Peyer's patch (tissue), 4 donors: ENCODE measurements at regions not wholly inside any gene's neighbourhood (a gene's known extent, or its start where the extent isn't known, plus 50 kb on each side); places are given as distances from the start of the nearest gene placed in this dataset.

ENCODE experiments used
- DNase-seq, 3 donors: peaks; one replicate each; pipeline ENCODE4 v3.0.0-alpha.2; 2017 to 2019
- H3K27ac ChIP-seq, 4 donors: fragments of 200-600 bp; sonication (generic); one replicate each; pipeline ENCODE4 v1.5.1; 2016 to 2019
- H3K27me3 ChIP-seq, 2 donors: fragments of 200-600 bp; sonication (generic); one replicate each; pipeline ENCODE4 v1.5.1; 2019
- H3K36me3 ChIP-seq, 3 donors: fragments of 200-600 bp; sonication (generic); one replicate each; pipeline ENCODE4 v1.5.1; 2016 to 2019
- H3K4me1 ChIP-seq, 4 donors: fragments of 200-600 bp; sonication (generic); one replicate each; pipeline ENCODE4 v1.5.1; 2016 to 2019
- H3K4me3 ChIP-seq, 4 donors: fragments of 200-600 bp; sonication (generic); 1 replicate in 3 of 4; 2 replicates in 1 of 4; pipeline ENCODE4 v1.5.1; 2016 to 2019; ENCODE audit warnings: mild to moderate bottlenecking in 1 of 4
- H3K9me3 ChIP-seq, 4 donors: fragments of 200-600 bp; sonication (generic); one replicate each; pipeline ENCODE4 v1.5.1; 2016 to 2019; ENCODE audit warnings: mild to moderate bottlenecking in 1 of 4
- POLR2A ChIP-seq, 2 donors: fragments of 450-650 bp; IDR thresholded peaks; one replicate each; pipeline ENCODE4 v1.5.1; 2017; ENCODE audit warnings: antibody characterized with exemption in 2 of 2, mild to moderate bottlenecking in 2 of 2, moderate library complexity in 2 of 2
- TF ChIP-seq, protein P1 (sequence below), 6 experiments: fragments of 450-650 bp in 4 of 6; fragments of 200-600 bp in 2 of 6; sonication (generic) in 1 of 6; IDR thresholded peaks; one replicate each; pipeline ENCODE4 v1.5.1; 2017 to 2019; ENCODE audit warnings: antibody characterized with exemption in 6 of 6, mild to moderate bottlenecking in 3 of 6, moderate library complexity in 1 of 6

DNA sequence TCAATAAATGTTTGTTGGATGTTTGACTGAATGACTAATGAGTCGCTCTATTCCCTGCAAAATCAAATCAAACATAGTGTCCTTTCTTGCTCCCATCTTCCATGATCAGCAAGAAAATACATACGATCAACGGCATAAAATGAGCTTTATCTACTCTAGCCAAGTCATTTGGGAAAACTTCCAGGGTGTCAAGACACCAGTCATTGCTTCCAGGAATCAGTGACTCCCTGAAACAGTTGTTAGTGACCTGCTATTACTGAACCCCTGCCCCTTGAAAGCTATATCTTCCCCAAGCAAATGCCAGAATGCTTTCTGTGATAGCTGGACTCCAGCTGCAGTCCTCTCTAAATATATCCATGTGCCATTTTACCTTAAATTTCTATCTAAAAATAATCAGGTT lies 169.5 kb upstream of the SSTR1 start:
- no peak overlapping the region for H3K27ac ChIP-seq
- no peak for DNase-seq
- no peaks in the 10 kb centered on the region for H3K27me3 ChIP-seq
- no peak for TF ChIP-seq POLR2A (IDR thresholded peaks at IDR 0.05)
- TF ChIP-seq, protein P1, sequence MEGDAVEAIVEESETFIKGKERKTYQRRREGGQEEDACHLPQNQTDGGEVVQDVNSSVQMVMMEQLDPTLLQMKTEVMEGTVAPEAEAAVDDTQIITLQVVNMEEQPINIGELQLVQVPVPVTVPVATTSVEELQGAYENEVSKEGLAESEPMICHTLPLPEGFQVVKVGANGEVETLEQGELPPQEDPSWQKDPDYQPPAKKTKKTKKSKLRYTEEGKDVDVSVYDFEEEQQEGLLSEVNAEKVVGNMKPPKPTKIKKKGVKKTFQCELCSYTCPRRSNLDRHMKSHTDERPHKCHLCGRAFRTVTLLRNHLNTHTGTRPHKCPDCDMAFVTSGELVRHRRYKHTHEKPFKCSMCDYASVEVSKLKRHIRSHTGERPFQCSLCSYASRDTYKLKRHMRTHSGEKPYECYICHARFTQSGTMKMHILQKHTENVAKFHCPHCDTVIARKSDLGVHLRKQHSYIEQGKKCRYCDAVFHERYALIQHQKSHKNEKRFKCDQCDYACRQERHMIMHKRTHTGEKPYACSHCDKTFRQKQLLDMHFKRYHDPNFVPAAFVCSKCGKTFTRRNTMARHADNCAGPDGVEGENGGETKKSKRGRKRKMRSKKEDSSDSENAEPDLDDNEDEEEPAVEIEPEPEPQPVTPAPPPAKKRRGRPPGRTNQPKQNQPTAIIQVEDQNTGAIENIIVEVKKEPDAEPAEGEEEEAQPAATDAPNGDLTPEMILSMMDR (IDR thresholded peaks at IDR 0.05) = no peak
- H3K36me3 ChIP-seq = no peaks in the 10 kb centered on the region
- no peaks in the 10 kb centered on the region for H3K4me1 ChIP-seq
- H3K9me3 ChIP-seq = no peaks in the 10 kb centered on the region
- H3K4me3 ChIP-seq = no peak overlapping the region

DNA sequence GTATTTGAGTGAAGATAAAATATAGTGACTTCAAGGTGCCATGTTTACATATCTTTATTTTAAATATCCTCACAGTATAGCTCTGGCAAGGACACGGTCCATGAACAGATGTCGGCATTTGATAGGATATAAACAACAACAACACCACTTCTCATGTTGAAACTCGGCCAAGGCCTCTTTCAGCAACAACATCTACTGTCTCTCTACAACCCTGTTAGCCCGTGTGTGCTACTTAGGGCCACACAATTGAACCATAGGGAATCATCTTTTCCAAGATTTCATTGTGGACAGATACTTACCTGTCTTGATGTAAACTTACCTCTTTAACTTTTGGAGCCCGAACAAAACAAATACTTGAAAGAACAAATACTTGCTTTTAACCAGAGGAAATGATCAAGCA lies 168.7 kb upstream of the SSTR1 start:
- no peak for DNase-seq
- no peak overlapping the region for H3K27ac ChIP-seq
- no peaks in the 10 kb centered on the region for H3K36me3 ChIP-seq
- no peaks in the 10 kb centered on the region for H3K4me1 ChIP-seq
- no peak overlapping the region for H3K4me3 ChIP-seq
- H3K27me3 ChIP-seq = no peaks in the 10 kb centered on the region
- H3K9me3 ChIP-seq = no peaks in the 10 kb centered on the region
- TF ChIP-seq, protein P1 (IDR thresholded peaks at IDR 0.05) = no peak
- no peak for TF ChIP-seq POLR2A (IDR thresholded peaks at IDR 0.05)

- Histone ChIP-seq H3K9me3 (no peaks in the 10 kb centered on the region), H3K4me1 (no peaks in the 10 kb centered on the region), H3K27ac (no peak overlapping the region), H3K4me3 (no peak overlapping the region), H3K27me3 (no peaks in the 10 kb centered on the region), H3K36me3 (no peaks in the 10 kb centered on the region)
- TF ChIP-seq POLR2A (IDR thresholded peaks at IDR 0.05) = no peak
- TF ChIP-seq, protein P1 (IDR thresholded peaks at IDR 0.05) = no peak
- no peak for DNase-seq
Measured at GRCh38 chr14:38039496-38039895, 168.2 kb upstream of the SSTR1 start.

- H3K27ac ChIP-seq = no peak overlapping the region
- DNase-seq = no peak
- no peaks in the 10 kb centered on the region for H3K36me3 ChIP-seq
Measured at GRCh38 chr14:38040411-38040810, 167.3 kb upstream of the SSTR1 start.

GRCh38 chr14:38042322-38042721 lies 165.4 kb upstream of the SSTR1 start:
- H3K27ac ChIP-seq = no peak overlapping the region
- no peak for DNase-seq
- TF ChIP-seq POLR2A (IDR thresholded peaks at IDR 0.05) = no peak
- TF ChIP-seq, protein P1 (IDR thresholded peaks at IDR 0.05) = no peak

More at GRCh38 chr14:38040411-38040810, 167.3 kb upstream of the SSTR1 start:
- Histone ChIP-seq H3K4me1 (no peaks in the 10 kb centered on the region), H3K27me3 (no peaks in the 10 kb centered on the region), H3K9me3 (no peaks in the 10 kb centered on the region), H3K4me3 (no peak overlapping the region)
- TF ChIP-seq POLR2A (IDR thresholded peaks at IDR 0.05) = no peak
- TF ChIP-seq, protein P1 (IDR thresholded peaks at IDR 0.05) = no peak

GRCh38 chr14:38044710-38045109 lies 163.0 kb upstream of the SSTR1 start:
- Histone ChIP-seq H3K27me3 (no peaks in the 10 kb centered on the region), H3K36me3 (no peaks in the 10 kb centered on the region), H3K4me1 (no peaks in the 10 kb centered on the region), H3K27ac (no peak overlapping the region), H3K9me3 (no peaks in the 10 kb centered on the region), H3K4me3 (no peak overlapping the region)
- no peak for TF ChIP-seq POLR2A (IDR thresholded peaks at IDR 0.05)
- TF ChIP-seq, protein P1 (IDR thresholded peaks at IDR 0.05) = no peak
- no peak for DNase-seq

More at GRCh38 chr14:38042322-38042721, 165.4 kb upstream of the SSTR1 start:
- Histone ChIP-seq H3K4me1 (no peaks in the 10 kb centered on the region), H3K4me3 (no peak overlapping the region), H3K36me3 (no peaks in the 10 kb centered on the region), H3K27me3 (no peaks in the 10 kb centered on the region), H3K9me3 (no peaks in the 10 kb centered on the region)
